HG03469 (cell line): ENCODE measurements at regions not wholly inside any gene's neighbourhood (a gene's known extent, or its start where the extent isn't known, plus 50 kb on each side); places are given as distances from the start of the nearest gene placed in this dataset.
"Not testable (repeated sequence)": the region's sequence is repeated elsewhere in the genome, so short reads cannot be mapped to it uniquely, and the experiment has no call there.

Source experiments
- ATAC-seq: cut with Tn5 transposase; IDR thresholded peaks from one replicate; pipeline ENCODE4 v1.9.1; 2021; ENCODE audit warnings: mild to moderate bottlenecking, moderate library complexity, moderate number of reproducible peaks; ENCODE audit not compliant: unreplicated experiment

DNA sequence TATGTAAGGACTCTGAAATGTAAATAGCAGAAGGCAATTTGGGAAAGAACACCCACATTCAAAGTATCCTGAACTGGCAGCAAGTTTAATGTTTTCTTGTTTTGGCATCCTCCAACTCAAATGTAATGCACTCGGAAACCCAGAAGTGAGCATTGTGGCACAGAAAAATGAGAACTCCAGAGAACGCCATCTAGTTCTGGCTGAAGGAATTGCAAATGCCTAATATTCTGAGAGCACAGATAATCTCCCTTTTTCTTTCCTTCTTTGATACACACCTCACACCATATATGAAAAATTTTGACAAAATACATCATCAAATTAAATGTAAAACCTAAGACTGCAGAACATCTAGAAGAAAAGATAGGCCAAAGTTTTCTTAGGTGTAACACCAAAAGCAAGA, 52.1 kb downstream of the PWWP3B start:
- ATAC-seq: no peak

DNA sequence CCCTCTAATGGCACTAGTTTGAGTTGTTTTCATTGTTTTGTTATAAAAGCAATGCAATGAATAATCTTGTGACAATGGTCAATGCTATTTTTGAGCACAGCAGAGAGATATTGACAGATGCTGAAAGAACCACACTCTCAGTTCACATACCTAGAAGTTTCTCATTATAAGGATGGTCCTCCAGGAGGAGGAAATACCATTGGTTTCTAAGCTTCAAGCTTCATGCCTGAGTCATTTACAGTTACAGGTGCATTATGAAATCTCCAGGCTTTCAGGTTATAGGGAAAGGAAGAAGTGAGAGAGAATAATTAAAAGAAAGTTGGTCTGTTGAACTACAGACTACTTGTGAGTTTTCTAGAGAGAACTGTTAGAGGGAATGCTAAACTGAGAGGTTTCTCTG, 75.3 kb downstream of the PWWP3B start:
- no peak for ATAC-seq

- ATAC-seq: no peak
These were observed 78.4 kb downstream of the PWWP3B start for GRCh38 chrX:106246511-106246910.

- no peak for ATAC-seq
These were observed 79.1 kb downstream of the PWWP3B start for GRCh38 chrX:106247162-106247561.

DNA sequence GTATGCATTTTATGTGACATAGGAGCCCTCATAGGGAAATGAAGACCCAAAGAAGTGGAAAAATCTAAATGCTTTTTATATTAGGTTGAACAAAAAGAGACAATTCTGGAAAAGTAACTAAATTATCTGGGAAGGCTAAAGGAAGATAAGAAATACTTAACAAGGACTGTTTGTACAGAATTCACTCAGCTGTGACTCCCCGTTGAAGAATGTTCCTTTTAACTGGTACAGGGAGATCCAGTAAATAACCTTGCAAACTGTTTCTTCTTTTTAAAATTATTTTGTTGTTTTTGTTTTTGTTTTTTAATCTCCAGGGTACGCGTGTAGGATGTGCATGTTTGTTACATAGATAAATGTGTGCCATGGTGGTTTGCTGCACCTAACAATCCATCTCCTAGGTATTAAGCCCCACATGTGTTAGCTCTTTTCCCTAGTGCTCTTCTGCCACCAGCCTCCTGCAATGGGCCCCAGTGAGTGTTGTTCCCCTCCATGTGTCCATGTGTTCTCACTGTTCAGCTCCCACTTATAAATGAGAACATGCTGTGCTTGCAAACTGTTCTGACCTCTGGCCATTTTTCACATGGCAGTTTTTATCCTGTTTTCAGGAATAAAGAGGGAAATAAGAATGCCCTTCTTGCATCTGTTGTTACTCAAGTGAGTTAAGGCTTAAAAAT, 81.7 kb downstream of the PWWP3B start:
- ATAC-seq: no peak

DNA sequence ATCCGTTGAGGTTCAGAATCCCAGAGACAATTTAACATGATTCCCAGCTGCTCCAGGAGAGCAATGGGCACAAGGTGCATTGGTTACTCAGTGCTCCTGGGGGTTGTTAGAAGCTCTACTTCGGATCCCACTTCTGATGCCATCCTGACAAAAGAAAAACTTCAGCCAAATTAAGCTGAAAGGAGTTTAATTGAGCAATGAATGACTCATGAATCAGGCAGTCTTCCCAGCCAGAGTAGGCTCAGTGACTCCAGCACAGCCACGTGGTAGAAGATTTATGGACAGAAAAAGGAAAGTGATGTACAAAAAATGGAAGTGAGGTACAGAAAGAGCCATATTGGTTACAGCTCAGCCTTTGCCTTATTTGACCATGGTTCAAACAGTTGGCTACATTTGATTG, 95.7 kb downstream of the PWWP3B start:
- no peak for ATAC-seq

GRCh38 chrX:106273947-106274587, 106.0 kb downstream of the PWWP3B start:
- not testable (repeated sequence) for ATAC-seq

GRCh38 chrX:106275172-106275571, 107.1 kb downstream of the PWWP3B start:
- not testable (repeated sequence) for ATAC-seq

GRCh38 chrX:106278951-106279350, 110.8 kb downstream of the PWWP3B start:
- ATAC-seq: no peak

- no peak for ATAC-seq
These were observed 113.3 kb downstream of the PWWP3B start for GRCh38 chrX:106281383-106281782.

DNA sequence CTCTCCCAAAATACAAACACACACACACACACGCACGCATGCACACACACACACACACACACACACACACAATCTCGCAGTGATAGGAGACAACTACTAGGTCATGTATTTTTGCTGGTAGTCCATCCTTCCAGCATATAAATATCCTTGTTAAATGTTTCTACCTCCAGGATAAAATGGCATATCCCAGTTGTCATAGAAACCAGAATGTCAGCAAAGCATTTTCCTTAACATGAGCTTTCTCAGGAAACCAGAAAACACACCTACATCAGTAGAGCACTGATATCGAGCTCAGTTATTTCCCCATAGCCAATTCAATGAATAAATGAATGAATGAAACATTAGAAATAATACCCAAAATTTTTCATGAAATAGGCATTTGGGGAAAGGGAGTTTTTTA, 115.7 kb downstream of the PWWP3B start:
- ATAC-seq: no peak

- ATAC-seq: no peak
These were observed 116.4 kb downstream of the PWWP3B start for GRCh38 chrX:106284431-106285025.

- ATAC-seq: no peak
These were observed 118.0 kb downstream of the PWWP3B start for GRCh38 chrX:106286053-106286650.

- not testable (repeated sequence) for ATAC-seq
These were observed 122.7 kb downstream of the PWWP3B start for GRCh38 chrX:106290778-106291177.

DNA sequence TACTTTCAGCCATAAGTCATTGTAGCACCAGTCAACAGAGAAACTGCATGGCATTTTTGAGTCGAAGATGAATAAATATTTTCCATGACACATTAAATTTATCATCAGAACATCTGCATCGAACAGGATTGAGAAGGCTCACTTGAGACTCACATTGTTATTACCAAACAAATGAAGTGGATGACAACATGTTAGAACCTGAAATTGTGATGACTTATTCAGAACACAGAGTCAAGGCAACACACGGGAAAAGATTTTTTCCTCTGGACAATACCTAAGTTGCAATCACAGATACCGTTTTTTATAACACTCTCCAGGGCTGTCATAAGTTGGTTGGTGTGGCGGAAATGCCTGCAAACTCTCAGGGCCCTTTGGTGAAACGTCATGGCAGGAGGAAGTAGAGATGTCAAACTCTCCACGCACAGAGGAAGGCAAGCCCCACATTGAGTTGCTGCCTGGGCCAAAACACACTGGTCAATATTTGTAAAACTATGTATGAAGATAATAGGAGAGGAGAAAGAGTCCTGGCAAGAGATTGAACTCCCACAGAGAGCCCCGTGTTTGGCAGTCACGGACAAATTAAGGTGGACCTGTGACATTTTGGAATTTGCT, 123.8 kb downstream of the PWWP3B start:
- ATAC-seq: not testable (repeated sequence)

DNA sequence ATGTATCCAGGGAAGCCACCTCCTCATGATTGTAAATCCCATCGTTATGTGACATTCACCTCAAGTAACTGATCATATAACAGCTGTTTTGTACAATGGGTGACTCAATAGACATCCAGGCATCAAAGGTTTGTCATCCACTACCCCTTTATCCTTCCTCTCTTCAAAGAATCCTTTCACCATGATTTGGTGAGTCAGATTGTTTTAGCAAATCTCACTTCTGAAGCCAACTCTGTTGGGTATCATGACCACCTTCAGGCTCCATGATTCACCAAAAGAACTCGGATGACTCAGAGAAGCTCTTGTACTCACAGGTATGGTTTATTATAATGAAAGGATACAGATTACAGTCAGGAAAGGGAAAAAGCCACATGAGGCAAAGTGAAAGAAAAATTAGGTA, 132.1 kb downstream of the PWWP3B start:
- ATAC-seq: no peak

DNA sequence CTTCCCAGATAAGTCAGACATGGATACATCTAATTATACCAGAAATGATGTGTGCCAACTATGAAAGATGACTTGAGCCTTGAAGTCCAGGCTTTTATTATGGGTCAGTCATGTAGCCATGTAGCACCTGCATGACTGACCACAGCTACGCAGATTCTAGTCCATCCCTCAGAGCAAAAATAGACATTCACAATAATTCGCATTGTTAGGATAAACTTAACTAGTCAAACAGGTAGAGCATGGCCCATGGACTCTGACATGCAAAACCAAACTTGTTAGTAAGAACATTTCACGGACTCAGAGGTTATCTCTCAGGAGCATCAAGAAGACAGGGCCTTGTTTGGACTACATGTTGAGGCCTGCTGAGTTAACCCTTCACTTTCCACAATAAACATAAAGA, 132.6 kb downstream of the PWWP3B start:
- no peak for ATAC-seq

GRCh38 chrX:106302304-106302703, 134.2 kb downstream of the PWWP3B start:
- ATAC-seq: no peak

DNA sequence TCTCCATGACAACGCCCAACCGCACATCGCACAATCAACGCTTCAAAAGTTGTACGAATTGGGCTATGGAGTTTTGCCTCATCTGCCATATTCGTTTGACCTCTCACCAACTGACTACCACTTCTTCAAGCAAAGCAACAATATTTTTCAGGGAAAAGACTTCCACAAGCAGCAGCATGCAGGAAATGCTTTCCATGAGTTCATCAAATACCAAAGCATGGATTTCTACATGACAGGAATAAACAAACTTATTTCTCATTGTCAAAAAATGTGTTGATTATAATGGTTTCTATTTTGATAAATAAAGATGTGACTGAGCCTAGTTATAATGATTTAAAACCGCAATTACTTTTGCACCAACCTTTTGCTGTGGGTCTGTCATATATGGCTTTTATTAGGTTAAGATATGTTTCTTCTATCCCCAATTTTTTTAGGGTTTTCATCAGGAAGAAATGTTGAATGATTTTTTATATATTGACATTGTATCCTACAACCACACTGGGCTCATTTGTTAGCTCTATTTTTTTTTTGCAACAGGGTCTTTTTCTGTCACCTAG, 138.4 kb downstream of the PWWP3B start:
- ATAC-seq: no peak

DNA sequence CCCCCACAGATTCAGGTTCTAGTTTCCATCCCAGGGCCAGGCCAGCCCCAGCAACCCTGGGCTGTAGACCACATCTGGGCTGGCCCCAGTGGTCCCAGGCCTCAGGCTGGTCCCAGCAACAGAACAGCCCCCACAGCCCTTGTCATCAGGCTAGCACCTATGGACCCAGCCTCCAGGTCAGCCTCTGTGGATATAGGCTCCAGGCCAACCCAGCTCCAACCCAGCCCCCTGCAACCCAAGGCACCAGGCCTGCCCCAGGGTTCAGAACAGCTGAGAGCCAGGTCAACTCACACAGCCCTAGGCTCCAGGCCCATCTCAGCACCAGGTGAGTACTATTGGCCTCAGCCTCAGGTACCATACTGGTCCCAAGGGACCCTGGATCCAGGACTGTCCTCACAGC, 155.3 kb downstream of the PWWP3B start:
- ATAC-seq: no peak

DNA sequence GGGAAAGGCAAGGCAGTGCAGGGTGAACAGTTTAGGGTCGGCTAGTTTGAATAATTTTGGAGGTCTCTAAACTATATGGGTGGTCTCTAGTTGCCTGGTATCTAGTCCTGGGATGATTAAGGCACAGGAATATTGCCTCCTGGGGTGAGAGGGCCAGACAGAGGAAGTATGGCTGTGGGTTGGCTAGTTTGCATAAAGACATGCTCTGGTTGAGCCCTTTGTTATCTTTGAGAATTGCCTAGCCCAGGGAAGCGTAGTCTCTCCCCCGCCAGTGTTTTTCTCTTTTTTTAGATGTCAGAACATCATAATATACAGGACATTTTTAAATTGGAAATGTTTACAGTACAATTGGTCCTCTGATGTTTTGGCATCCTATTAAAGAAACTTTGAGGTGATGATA, 163.5 kb downstream of the PWWP3B start:
- ATAC-seq: no peak
